Uterus (tissue), 2 donors: ENCODE measurements at regions not wholly inside any gene's neighbourhood (a gene's known extent, or its start where the extent isn't known, plus 50 kb on each side); places are given as distances from the start of the nearest gene placed in this dataset.

Source experiments
- POLR2A ChIP-seq, 2 donors: fragments of 450-650 bp; IDR thresholded peaks; one replicate each; pipeline ENCODE4 v1.6.1; 2016; ENCODE audit warnings: antibody characterized with exemption in 2 of 2, mild to moderate bottlenecking in 1 of 2, moderate library complexity in 1 of 2
- TF ChIP-seq, protein P1 (sequence below), 4 experiments: fragments of 200-600 bp in 2 of 4; fragments of 450-650 bp in 2 of 4; sonication (generic) in 2 of 4; IDR thresholded peaks; one replicate each; pipeline ENCODE4 v1.5.1; 2016 to 2019; ENCODE audit warnings: antibody characterized with exemption in 4 of 4, mild to moderate bottlenecking in 2 of 4, moderate library complexity in 1 of 4

DNA sequence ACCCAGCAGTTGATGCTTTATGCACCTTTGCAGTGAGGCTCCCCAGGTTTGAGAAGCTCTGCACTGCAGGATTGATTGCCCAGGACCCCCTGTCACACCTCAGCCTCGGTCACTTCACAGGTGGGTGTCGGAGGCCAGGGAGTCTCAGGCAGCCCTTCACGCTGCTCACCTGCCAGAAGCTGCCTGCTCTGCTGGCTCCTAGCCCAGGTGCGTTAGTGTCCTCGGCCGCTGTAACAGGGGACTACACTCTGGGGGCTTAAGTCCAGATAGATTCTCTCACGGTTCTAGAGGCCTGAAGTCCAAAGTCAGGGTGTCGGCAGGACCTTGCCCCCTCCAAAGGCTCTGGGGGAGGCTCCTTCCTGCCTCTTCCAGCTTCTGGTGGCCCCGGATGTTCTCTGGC, 79.9 kb downstream of the CPZ start:
- TF ChIP-seq, protein P1, sequence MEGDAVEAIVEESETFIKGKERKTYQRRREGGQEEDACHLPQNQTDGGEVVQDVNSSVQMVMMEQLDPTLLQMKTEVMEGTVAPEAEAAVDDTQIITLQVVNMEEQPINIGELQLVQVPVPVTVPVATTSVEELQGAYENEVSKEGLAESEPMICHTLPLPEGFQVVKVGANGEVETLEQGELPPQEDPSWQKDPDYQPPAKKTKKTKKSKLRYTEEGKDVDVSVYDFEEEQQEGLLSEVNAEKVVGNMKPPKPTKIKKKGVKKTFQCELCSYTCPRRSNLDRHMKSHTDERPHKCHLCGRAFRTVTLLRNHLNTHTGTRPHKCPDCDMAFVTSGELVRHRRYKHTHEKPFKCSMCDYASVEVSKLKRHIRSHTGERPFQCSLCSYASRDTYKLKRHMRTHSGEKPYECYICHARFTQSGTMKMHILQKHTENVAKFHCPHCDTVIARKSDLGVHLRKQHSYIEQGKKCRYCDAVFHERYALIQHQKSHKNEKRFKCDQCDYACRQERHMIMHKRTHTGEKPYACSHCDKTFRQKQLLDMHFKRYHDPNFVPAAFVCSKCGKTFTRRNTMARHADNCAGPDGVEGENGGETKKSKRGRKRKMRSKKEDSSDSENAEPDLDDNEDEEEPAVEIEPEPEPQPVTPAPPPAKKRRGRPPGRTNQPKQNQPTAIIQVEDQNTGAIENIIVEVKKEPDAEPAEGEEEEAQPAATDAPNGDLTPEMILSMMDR (IDR thresholded peaks at IDR 0.05), result no peak
- no peak for TF ChIP-seq POLR2A (IDR thresholded peaks at IDR 0.05)
